H1 (cell line): ENCODE measurements at regions not wholly inside any gene's neighbourhood (a gene's known extent, or its start where the extent isn't known, plus 50 kb on each side); places are given as distances from the start of the nearest gene placed in this dataset.

ENCODE experiments used
- CTCF ChIA-PET: fragments of 300-600 bp; sonication (Branson Sonifier 250); formaldehyde crosslinking; loops from one replicate; lab custom pipeline; 2021; ENCODE audit not compliant: partially characterized antibody; lab: Charles Lee
- POLR2A ChIA-PET: fragments of 300-600 bp; sonication (Branson Sonifier 250); formaldehyde crosslinking; loops from one replicate; lab custom pipeline; 2021; ENCODE audit warnings: inconsistent platforms; ENCODE audit not compliant: partially characterized antibody; lab: Charles Lee
- DNase-seq, 2 experiments: peaks; one replicate each; pipeline versions ENCODE4 v3.0.0 to v3.0.0-alpha.2; 2010 to 2022; ENCODE audit warnings: low spot score in 2 of 2, low read depth in 1 of 2, mixed read lengths in 1 of 2
- FAIRE-seq: peaks from 2 replicates; lab custom pipeline; 2011; peaks lifted over from hg19 to GRCh38; lab: Jason Lieb, UNC
- H2AFZ ChIP-seq: 2 replicates; pipeline ENCODE4 v1.8.1; 2012; ENCODE audit warnings: low read length, inconsistent platforms
- H2AK5ac ChIP-seq: 2 replicates; pipeline ENCODE4 v1.6.1; 2013; ENCODE audit warnings: low read depth, low read length
- H2BK120ac ChIP-seq: replicated peaks from 2 replicates; pipeline ENCODE3; 2013; ENCODE audit warnings: low read depth, low read length, inconsistent platforms
- H2BK12ac ChIP-seq: 2 replicates; pipeline ENCODE4 v1.6.1; 2013; ENCODE audit warnings: low read depth, low read length
- H2BK15ac ChIP-seq: 2 replicates; pipeline ENCODE4 v1.6.1; 2013; ENCODE audit warnings: low read length
- H2BK20ac ChIP-seq: 2 replicates; pipeline ENCODE4 v1.6.1; 2013; ENCODE audit warnings: low read length
- H2BK5ac ChIP-seq: 2 replicates; pipeline ENCODE4 v1.6.1; 2013; ENCODE audit warnings: low read depth, low read length
- H3K14ac ChIP-seq: 2 replicates; pipeline ENCODE4 v1.6.1; 2013; ENCODE audit warnings: inconsistent platforms; ENCODE audit not compliant: insufficient read length
- H3K18ac ChIP-seq: 2 replicates; pipeline ENCODE4 v1.6.1; 2013; ENCODE audit warnings: low read length; ENCODE audit errors: extremely low read depth
- H3K23ac ChIP-seq: 2 replicates; pipeline ENCODE4 v1.6.1; 2013; ENCODE audit warnings: inconsistent platforms; ENCODE audit not compliant: insufficient read length
- H3K23me2 ChIP-seq: 2 replicates; pipeline ENCODE4 v1.6.1; 2013; ENCODE audit warnings: low read depth, low read length
- H3K27ac ChIP-seq: 2 replicates; pipeline ENCODE4 v1.6.1; 2011; ENCODE audit warnings: low read depth, low read length, inconsistent platforms
- H3K27me3 ChIP-seq, 4 experiments: replicated peaks in 1 of 4; 1 replicate in 1 of 4; 2 replicates in 3 of 4; pipeline versions ENCODE4 v1.6.1 to v1.8.1; 2011 to 2013; ENCODE audit warnings: low read length in 3 of 4, mild to moderate bottlenecking in 3 of 4, inconsistent platforms in 2 of 4, mixed read lengths in 2 of 4, moderate library complexity in 1 of 4; ENCODE audit not compliant: control insufficient read depth in 3 of 4, insufficient read depth in 3 of 4; ENCODE audit errors: extremely low read depth in 1 of 4
- H3K36me3 ChIP-seq, 4 experiments: 2 replicates each; pipeline versions ENCODE4 v1.6.1 to v1.8.1; 2011 to 2013; ENCODE audit warnings: mild to moderate bottlenecking in 4 of 4, low read length in 3 of 4, moderate library complexity in 2 of 4, control low read depth in 1 of 4, inconsistent platforms in 1 of 4; ENCODE audit not compliant: insufficient read depth in 4 of 4, control insufficient read depth in 2 of 4
- H3K4ac ChIP-seq: replicated peaks from 2 replicates; pipeline ENCODE3; 2013; ENCODE audit warnings: low read length, low read depth, mixed read lengths, inconsistent platforms; ENCODE audit not compliant: insufficient read length
- H3K4me1 ChIP-seq, 4 experiments: replicated peaks in 1 of 4; 1 replicate in 1 of 4; 2 replicates in 3 of 4; pipeline versions ENCODE4 v1.6.1 to v1.8.1; 2011 to 2013; ENCODE audit warnings: low read length in 3 of 4, inconsistent platforms in 2 of 4, mixed read lengths in 1 of 4; ENCODE audit not compliant: insufficient read depth in 4 of 4, control insufficient read depth in 3 of 4
- H3K4me2 ChIP-seq, 2 experiments: 2 replicates each; pipeline versions ENCODE4 v1.6.1 to v1.8.1; 2011 to 2013; ENCODE audit warnings: low read depth in 2 of 2, low read length in 2 of 2, control low read depth in 1 of 2, inconsistent platforms in 1 of 2, mild to moderate bottlenecking in 1 of 2; ENCODE audit not compliant: insufficient read depth in 1 of 2
- H3K4me3 ChIP-seq, 4 experiments: fragments of 200-600, 300-600 bp in 1 of 4; sonication (generic), shearing (Covaris generic), sonication (Bioruptor Twin) in 1 of 4; 2 replicates each; pipeline versions ENCODE4 v1.5.1 to v1.8.1; 2011 to 2016; ENCODE audit warnings: low read length in 4 of 4, low read depth in 3 of 4, control low read depth in 2 of 4, inconsistent platforms in 2 of 4, mild to moderate bottlenecking in 2 of 4, mixed read lengths in 1 of 4, moderate library complexity in 1 of 4; ENCODE audit not compliant: insufficient read depth in 2 of 4; ENCODE audit errors: extremely low read depth in 1 of 4
- H3K56ac ChIP-seq: replicated peaks from 2 replicates; pipeline ENCODE3; 2013; ENCODE audit warnings: low read depth, mild to moderate bottlenecking, mixed read lengths, low read length, inconsistent platforms; ENCODE audit not compliant: insufficient read length
- H3K79me1 ChIP-seq: 2 replicates; pipeline ENCODE4 v1.6.1; 2013; ENCODE audit warnings: low read depth, low read length, control low read depth
- H3K79me2 ChIP-seq, 2 experiments: 2 replicates each; pipeline versions ENCODE4 v1.6.1 to v1.8.1; 2012 to 2013; ENCODE audit warnings: low read length in 2 of 2, mild to moderate bottlenecking in 2 of 2, inconsistent platforms in 1 of 2; ENCODE audit not compliant: insufficient read depth in 2 of 2, control insufficient read depth in 1 of 2
- H3K9ac ChIP-seq, 4 experiments: replicated peaks in 1 of 4; 1 replicate in 1 of 4; 2 replicates in 3 of 4; pipeline versions ENCODE4 v1.6.1 to v1.8.1; 2011 to 2013; ENCODE audit warnings: low read depth in 3 of 4, low read length in 3 of 4, control low read depth in 2 of 4, mild to moderate bottlenecking in 2 of 4, moderate library complexity in 2 of 4, inconsistent platforms in 1 of 4; ENCODE audit errors: extremely low read depth in 1 of 4
- H3K9me3 ChIP-seq, 2 experiments: 2 replicates each; pipeline versions ENCODE4 v1.6.1 to v1.8.1; 2012 to 2013; ENCODE audit warnings: mild to moderate bottlenecking in 2 of 2, moderate library complexity in 2 of 2, control low read depth in 1 of 2, inconsistent platforms in 1 of 2, low read depth in 1 of 2, low read length in 1 of 2, mixed read lengths in 1 of 2; ENCODE audit not compliant: insufficient read depth in 2 of 2
- H4K20me1 ChIP-seq, 2 experiments: replicated peaks in 1 of 2; 2 replicates each; pipeline versions ENCODE3 to v1.8.1; 2011 to 2013; ENCODE audit warnings: inconsistent platforms in 2 of 2, low read length in 2 of 2, mild to moderate bottlenecking in 1 of 2; ENCODE audit not compliant: insufficient read depth in 2 of 2, control insufficient read depth in 1 of 2
- H4K5ac ChIP-seq: 2 replicates; pipeline ENCODE4 v1.6.1; 2013; ENCODE audit warnings: low read length, low read depth, mixed read lengths, inconsistent platforms; ENCODE audit not compliant: insufficient read length
- H4K8ac ChIP-seq: 2 replicates; pipeline ENCODE4 v1.8.0; 2013; ENCODE audit warnings: mild to moderate bottlenecking, moderate library complexity, low read length, inconsistent platforms; ENCODE audit not compliant: insufficient read depth; ENCODE audit errors: extremely low read depth
- H4K91ac ChIP-seq: replicated peaks from 2 replicates; pipeline ENCODE3; 2013; ENCODE audit warnings: low read length, mixed read lengths, inconsistent platforms; ENCODE audit not compliant: insufficient read length
- CTBP2 ChIP-seq: IDR thresholded peaks from 2 replicates; pipeline ENCODE4 v1.7.0; 2011; ENCODE audit warnings: borderline replicate concordance, mild to moderate bottlenecking, moderate library complexity, mixed read lengths, low read length; ENCODE audit not compliant: insufficient read depth, insufficient read length
- FOSL1 ChIP-seq: IDR thresholded peaks from 2 replicates; pipeline ENCODE4 v1.6.1; 2011; ENCODE audit warnings: mild to moderate bottlenecking, low read depth, low read length, moderate library complexity; ENCODE audit not compliant: insufficient read depth
- NRF1 ChIP-seq: IDR thresholded peaks from 2 replicates; pipeline ENCODE4 v1.6.1; 2011; ENCODE audit warnings: mild to moderate bottlenecking, low read depth, low read length, improper control_type of control experiment
- POLR2A ChIP-seq, 2 experiments: IDR thresholded peaks; 1 replicate in 1 of 2; 2 replicates in 1 of 2; pipeline ENCODE4 v1.6.1; 2011; ENCODE audit warnings: low read depth in 2 of 2, low read length in 2 of 2, mild to moderate bottlenecking in 2 of 2; ENCODE audit errors: control extremely low read depth in 1 of 2
- RAD21 ChIP-seq, 2 experiments: IDR thresholded peaks in 1 of 2; conservative IDR thresholded peaks in 1 of 2; 2 replicates each; pipeline ENCODE4 v1.6.1; 2011; ENCODE audit warnings: low read depth in 2 of 2, low read length in 2 of 2, improper control_type of control experiment in 1 of 2, inconsistent platforms in 1 of 2, mild to moderate bottlenecking in 1 of 2, moderate library complexity in 1 of 2
- SAP30 ChIP-seq: fragments of 300-600 bp; sonication (generic); IDR thresholded peaks from 2 replicates; pipeline ENCODE4 v1.7.1; 2012; ENCODE audit warnings: low read length, moderate library complexity, mild to moderate bottlenecking, inconsistent platforms; ENCODE audit not compliant: insufficient read depth, insufficient replicate concordance
- WGBS, 2 experiments: shearing (Covaris generic) in 1 of 2; methylation state at CpG; one replicate each; pipeline versions ENCODE4 v1.1.6 to v1.1.7; 2013 to 2015; ENCODE audit warnings: low lambda C conversion rate in 2 of 2, mixed read lengths in 2 of 2, inconsistent platforms in 1 of 2, low coverage in 1 of 2, missing lambda C conversion rate in 1 of 2; ENCODE audit not compliant: insufficient replicate concordance in 2 of 2, insufficient coverage in 1 of 2, insufficient read length in 1 of 2; ENCODE audit errors: extremely low coverage in 1 of 2, missing lambda C conversion rate in 1 of 2; 5-methylcytosine and 5-hydroxymethylcytosine counted together
- TF ChIP-seq, protein P1 (sequence below): IDR thresholded peaks from 2 replicates; pipeline ENCODE4 v1.6.1; 2012; ENCODE audit warnings: inconsistent platforms
- TF ChIP-seq, protein P2 (sequence below), 3 experiments: IDR thresholded peaks; 1 replicate in 2 of 3; 2 replicates in 1 of 3; pipeline versions ENCODE4 v1.5.1 to v1.6.1; 2011; ENCODE audit warnings: low read length in 3 of 3, mild to moderate bottlenecking in 3 of 3, inconsistent platforms in 2 of 3, low read depth in 1 of 3, moderate library complexity in 1 of 3; ENCODE audit not compliant: insufficient read depth in 1 of 3; ENCODE audit errors: control extremely low read depth in 1 of 3

DNA sequence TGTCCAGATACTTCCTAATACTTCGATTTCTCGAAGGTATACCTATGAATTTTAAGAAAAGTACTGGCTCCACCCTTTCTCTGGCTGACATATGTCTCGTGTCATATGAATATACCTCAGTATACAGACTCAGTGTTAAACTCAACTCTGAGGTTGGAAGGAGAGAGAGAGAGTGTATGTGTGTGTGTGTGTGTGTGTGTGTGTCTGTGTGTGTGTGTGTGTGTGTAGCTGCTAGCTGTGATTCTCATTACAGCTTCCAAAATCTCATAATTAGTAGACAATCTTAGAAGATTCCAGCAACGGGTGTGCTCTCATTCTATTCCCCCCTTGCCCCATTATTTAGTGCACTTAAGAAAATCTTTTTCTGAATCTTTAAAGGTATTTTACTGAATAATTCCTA, 380.3 kb upstream of the B3GALT2 start:
- Histone ChIP-seq H3K79me1 (no peaks in the 10 kb centered on the region), H3K9ac (no peak overlapping the region), H2BK20ac (no peak overlapping the region), H2BK12ac (no peak overlapping the region), H3K4me1 (peaks cover 0 to 3% (median 0%) of the 10 kb centered on the region in 4 experiments; a peak in 1 of 7 replicates), H2BK5ac (no peak overlapping the region), H3K4ac (no peak overlapping the region), H3K27me3 (no peaks in the 10 kb centered on the region), H4K8ac (no peak overlapping the region), H3K27ac (no peak overlapping the region), H3K4me3 (no peak overlapping the region), H3K9me3 (no peaks in the 10 kb centered on the region), H2AK5ac (no peak overlapping the region), H3K18ac (no peak overlapping the region), H3K4me2 (no peak overlapping the region), H2BK15ac (no peak overlapping the region), H3K56ac (no peak overlapping the region), H4K91ac (no peak overlapping the region), H3K79me2 (no peaks in the 10 kb centered on the region), H2BK120ac (no peak overlapping the region), H3K23me2 (no peaks in the 10 kb centered on the region), H3K14ac (no peak overlapping the region), H3K23ac (no peak overlapping the region), H3K36me3 (no peaks in the 10 kb centered on the region), H4K5ac (no peak overlapping the region), H4K20me1 (no peaks in the 10 kb centered on the region), H2AFZ (no peak overlapping the region)
- no peak for FAIRE-seq
- DNase-seq, result no peak
- POLR2A ChIA-PET, result no interaction called here
- WGBS, 2 experiments, result 84% methylated on average over 4 of the region's 4 CpGs; no CpG with 5 or more reads in 1 of the 2 experiments
- CTCF ChIA-PET, result interaction anchor here (0.7 kb wide), 1 partner anchor 1250 kb away, joined by 3 read pairs; the partner anchor contains the start of gene RGS21
- TF ChIP-seq RAD21 (IDR thresholded peaks at IDR 0.05 in 1 of 2, conservative IDR thresholded peaks at IDR 0.05 in 1 of 2; ENCODE audit: low read depth in 2 of 2, low read length in 2 of 2) (no peak), SAP30 (no peak), NRF1 (no peak), CTBP2 (no peak), POLR2A (IDR thresholded peaks at IDR 0.05; ENCODE audit: control extremely low read depth in 1 of 2, low read depth in 2 of 2, low read length in 2 of 2) (no peak), FOSL1 (no peak)
- TF ChIP-seq, protein P1, sequence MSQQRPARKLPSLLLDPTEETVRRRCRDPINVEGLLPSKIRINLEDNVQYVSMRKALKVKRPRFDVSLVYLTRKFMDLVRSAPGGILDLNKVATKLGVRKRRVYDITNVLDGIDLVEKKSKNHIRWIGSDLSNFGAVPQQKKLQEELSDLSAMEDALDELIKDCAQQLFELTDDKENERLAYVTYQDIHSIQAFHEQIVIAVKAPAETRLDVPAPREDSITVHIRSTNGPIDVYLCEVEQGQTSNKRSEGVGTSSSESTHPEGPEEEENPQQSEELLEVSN, result no peak
- TF ChIP-seq, protein P2, sequence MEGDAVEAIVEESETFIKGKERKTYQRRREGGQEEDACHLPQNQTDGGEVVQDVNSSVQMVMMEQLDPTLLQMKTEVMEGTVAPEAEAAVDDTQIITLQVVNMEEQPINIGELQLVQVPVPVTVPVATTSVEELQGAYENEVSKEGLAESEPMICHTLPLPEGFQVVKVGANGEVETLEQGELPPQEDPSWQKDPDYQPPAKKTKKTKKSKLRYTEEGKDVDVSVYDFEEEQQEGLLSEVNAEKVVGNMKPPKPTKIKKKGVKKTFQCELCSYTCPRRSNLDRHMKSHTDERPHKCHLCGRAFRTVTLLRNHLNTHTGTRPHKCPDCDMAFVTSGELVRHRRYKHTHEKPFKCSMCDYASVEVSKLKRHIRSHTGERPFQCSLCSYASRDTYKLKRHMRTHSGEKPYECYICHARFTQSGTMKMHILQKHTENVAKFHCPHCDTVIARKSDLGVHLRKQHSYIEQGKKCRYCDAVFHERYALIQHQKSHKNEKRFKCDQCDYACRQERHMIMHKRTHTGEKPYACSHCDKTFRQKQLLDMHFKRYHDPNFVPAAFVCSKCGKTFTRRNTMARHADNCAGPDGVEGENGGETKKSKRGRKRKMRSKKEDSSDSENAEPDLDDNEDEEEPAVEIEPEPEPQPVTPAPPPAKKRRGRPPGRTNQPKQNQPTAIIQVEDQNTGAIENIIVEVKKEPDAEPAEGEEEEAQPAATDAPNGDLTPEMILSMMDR (IDR thresholded peaks at IDR 0.05; ENCODE audit: control extremely low read depth in 1 of 3, insufficient read depth in 1 of 3, low read depth in 1 of 3, low read length in 3 of 3), result no peak
